ENCODE measurements at regions not wholly inside any gene's neighbourhood (a gene's known extent, or its start where the extent isn't known, plus 50 kb on each side); places are given as distances from the start of the nearest gene placed in this dataset.
"Not testable (repeated sequence)": the region's sequence is repeated elsewhere in the genome, so short reads cannot be mapped to it uniquely, and the experiment has no call there.

GRCh38 chr11:116360221-116360941 is 412.4 kb downstream of the BUD13 start:
- no peak for DNase-seq

DNA sequence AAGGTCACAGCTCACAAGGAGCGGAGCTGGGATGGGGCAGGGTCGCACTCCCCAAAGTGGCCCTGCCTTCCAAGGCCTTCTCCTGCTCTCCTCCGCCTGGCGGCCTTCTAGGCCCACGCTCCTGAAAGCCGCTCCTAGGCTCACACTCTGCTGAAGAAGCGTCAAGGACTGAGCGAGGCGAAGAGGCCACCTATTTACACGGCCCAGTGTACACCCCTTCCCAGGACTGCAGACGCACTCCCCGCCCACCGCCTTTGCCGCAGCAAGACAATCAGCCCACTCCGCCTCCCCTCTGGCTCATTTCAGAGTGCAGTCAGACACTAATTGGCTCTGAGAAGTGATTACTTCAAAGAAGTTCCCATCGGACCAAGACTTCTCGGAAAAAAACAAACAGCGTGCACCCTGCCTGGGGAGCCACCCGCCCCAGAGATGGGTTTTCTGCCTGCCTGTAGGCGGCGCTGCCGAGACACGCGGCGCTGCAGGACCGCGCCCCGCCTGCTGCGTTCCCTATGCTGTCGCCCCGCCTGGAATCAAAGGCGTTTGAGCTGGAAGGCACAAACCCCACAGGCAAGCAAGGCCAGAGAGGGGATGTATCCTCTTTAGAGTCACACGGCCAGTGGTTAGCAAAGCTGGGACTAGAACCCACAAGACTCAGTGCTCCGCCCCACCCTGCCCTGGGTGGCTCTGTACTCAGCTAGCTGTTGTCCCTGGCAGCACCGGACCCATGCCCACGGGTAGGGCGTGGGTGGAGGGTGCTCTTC is 414.8 kb downstream of the BUD13 start:
- no peak for DNase-seq

DNA sequence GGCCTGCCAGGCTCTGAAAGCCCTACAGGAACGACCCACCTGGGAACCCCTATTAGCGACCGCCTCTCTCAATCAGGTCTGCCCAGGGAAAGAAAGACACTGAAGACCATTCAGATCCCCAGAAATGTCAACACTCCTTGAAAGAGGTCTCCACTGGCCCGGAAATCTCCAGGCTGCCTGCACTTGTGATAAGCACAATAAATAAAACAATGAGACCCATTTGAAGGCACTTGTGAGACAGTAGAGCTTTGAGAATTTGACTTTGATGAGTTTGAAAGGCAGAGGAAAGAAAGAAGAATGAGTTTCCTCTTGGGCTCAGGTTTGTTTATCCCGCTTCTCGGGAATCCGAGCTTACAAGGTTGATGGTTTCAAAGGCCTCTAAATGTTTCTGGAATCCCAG is 416.3 kb downstream of the BUD13 start:
- no peak for DNase-seq

GRCh38 chr11:116355104-116355503 is 417.7 kb downstream of the BUD13 start:
- DNase-seq = no peak

DNA sequence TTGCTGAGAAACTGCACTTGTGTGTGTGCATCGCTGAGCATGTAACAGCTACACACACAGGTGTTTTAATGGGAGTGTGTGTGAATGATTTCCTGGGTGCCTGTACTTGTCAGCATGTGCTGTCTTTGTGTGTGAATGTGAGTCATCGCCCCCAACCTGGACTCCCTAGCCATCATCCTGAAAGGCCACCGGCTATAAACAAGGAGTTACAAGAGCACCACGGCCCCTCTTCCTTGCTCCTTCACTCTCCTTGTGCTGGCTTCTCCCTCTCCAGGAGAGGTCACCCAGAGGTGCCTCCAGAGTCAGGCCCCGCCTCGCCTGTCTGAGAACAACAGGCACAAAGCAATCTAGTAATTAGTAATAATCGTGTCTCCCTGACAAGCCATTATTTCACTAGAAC is 419.2 kb downstream of the BUD13 start:
- no peak for DNase-seq

- no peak for DNase-seq
Observed at GRCh38 chr11:116352881-116353280, 419.9 kb downstream of the BUD13 start.

DNA sequence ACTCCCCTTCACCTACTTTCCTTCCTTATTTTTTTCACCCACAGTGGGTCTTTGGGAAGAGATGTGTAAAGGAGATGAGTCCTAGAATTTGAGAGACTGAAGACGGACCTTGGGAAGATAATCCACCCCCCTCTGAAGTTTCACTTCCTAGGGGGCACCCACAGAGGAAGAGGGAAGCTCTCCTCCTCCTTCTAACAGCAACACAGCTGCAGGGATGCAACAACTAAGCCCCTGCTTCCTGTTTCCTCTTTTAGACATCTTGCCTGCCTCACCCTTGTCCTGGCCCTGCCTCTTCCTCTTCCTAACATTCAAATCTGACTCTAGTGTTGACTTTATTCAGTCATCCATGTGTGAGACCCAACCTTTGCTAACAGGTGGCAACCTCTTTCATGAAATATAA is 424.6 kb downstream of the BUD13 start:
- no peak for DNase-seq

GRCh38 chr11:116345575-116345974 is 427.2 kb downstream of the BUD13 start:
- DNase-seq = no peak

GRCh38 chr11:116344601-116345000 is 428.2 kb downstream of the BUD13 start:
- DNase-seq = no peak

GRCh38 chr11:116343270-116343669 is 429.5 kb downstream of the BUD13 start:
- DNase-seq = no peak

GRCh38 chr11:116342148-116342547 is 430.6 kb downstream of the BUD13 start:
- no peak for DNase-seq

DNA sequence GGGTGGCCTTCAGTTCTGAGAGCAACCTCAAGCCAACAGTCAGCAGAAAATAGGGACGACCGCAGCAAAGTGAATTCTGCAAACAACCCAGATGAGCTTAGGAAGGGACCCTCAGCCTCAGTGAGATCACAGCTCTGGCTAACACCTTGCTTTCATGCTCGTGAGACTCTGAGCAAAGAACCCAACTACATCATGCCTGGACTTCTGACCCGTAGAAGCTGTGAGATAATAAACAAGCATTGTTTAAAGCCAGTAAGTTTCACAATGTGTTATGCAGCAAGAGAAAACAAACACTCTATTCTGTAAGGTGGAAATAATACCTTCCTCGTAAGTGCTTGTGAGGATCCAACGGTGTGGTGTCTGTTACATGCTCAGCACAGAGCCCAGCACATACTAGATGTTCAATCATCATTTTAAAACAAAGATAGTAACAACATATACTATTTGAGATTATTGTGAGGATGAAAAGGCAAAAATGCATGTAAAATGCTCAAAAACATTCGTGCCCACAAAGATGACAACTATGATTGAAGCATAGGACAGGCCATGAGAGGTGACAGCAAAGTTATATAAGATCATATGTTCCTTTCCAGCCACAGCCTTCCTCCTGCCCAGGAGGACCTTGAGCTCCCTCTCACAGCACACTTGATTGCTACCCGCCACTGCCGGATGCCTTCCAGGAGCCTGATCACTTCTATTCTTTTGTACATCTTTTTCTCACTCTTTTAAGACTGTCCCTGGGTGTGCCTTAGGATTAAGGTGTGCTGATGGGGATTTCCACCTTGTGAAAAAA is 433.3 kb downstream of the BUD13 start:
- DNase-seq = no peak

DNA sequence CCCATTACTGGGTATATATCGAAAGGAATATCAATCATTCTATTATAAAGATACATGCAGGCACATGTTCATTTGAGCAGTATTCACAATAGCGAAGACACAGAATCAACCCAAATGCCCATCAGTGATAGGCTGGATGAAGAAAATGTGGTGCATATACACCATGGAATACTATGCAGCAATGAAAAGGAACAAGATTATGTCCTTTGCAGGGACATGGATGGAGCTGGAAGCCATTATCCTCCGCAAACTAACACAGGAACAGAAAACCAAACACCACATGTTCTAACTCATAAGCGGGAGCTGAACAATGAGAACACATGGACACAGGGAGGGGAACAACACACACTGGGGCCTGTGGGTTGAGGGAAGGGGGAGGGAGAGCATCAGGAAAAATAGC is 434.3 kb downstream of the BUD13 start:
- DNase-seq = not testable (repeated sequence)

GRCh38 chr11:116336540-116336939 is 436.2 kb downstream of the BUD13 start:
- DNase-seq = no peak

DNA sequence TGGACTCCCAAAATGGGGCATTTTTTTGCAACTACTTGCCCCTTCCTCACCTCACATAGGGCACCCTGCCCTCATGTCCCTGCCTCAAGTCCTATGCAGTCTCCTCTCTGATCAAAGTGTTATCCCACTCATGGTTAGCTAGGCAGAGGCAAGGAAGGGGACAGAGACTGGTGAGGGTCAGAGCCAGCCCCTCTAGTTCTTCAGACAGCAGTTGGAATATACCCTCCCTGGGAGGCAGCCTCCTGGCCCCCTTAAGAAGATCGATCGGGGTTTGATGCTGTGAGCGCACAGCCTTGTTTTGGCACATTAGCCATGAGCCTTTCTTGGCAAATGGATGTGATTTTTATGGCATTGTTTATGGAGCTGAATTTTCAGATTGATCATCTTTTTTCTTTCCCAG is 436.9 kb downstream of the BUD13 start:
- DNase-seq = no peak

GRCh38 chr11:116335078-116335477 is 437.7 kb downstream of the BUD13 start:
- DNase-seq = no peak

DNA sequence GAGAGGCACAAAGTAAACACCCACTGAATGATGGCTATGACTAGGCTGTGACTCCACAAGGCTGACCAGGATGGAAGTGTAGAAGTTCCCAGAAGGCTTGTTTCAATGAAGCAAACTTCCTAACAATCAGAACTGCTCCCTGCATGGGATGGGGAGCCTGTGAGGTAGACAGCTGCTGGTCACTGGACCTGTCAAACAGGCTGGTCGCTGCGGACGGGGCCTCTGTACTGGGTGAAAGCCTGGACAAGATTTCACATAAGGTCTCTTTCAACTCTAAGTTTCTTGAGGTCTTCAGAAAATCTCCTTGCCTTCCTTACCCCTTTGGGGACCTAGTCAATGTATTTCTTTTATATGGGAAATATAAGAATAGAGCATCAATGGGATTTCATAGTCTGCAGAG is 438.2 kb downstream of the BUD13 start:
- DNase-seq = no peak

DNA sequence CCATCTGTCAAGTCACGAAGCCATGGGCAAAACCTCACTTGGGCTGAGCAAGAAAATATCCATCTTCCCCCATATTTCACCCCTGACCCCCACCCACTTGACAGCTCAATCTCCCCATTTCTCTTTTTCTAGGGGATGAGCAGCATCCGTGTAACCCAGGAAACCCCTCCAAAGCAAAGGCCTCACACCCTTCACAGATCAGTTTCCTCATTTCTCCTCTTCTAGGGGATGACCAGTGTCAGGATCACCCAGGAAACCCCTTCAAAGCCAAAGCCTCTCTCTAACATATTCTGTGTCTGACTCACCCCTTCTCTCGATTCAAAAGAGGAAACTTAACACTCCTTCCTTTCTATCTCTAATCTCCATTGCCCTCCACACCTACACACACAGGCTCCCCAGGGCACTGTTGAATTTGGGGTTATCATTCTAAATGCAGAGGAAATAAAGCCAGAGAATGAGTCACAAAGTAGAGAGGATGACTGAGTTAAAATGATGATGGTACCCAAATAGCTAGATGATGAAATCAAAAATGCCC is 439.7 kb downstream of the BUD13 start:
- DNase-seq = no peak

- no peak for DNase-seq
Observed at GRCh38 chr11:116332391-116332790, 440.4 kb downstream of the BUD13 start.

- DNase-seq = no peak
Observed at GRCh38 chr11:116331381-116331780, 441.4 kb downstream of the BUD13 start.

DNA sequence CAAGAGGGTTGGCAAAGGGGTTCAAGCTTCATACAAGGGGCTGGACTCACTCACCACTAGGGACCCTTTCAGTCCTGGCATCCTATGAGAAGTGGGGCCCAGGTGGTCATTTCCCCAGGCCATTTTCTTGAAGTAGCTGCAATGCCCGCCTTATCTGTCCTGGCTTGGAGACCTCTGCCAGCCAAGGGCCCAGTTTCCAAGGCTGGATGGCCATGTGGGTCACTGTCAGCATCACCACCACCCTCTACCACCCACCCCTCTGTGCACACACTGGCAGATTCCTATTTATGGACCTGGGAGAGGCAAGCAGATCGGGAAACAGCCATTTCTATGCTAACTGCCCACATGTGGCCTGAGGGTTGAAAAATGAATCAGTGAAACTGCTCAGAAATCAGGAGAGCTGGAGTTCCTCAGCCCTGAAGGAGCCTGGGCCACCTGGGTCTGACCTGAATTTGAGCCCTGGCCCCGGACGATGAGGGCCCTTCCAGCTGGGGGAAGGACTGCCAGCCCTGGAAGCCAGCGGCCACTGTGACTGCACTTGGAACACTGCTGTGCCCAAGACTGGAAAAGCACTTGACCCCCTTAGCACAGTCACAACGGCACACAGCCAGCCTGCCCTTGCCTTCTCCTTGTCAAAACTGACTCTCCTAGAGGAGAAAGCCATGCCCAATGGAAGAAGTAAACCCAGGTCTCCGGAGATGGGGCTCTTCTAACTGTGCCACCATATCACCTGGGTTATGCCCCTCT is 442.2 kb downstream of the BUD13 start:
- no peak for DNase-seq

DNA sequence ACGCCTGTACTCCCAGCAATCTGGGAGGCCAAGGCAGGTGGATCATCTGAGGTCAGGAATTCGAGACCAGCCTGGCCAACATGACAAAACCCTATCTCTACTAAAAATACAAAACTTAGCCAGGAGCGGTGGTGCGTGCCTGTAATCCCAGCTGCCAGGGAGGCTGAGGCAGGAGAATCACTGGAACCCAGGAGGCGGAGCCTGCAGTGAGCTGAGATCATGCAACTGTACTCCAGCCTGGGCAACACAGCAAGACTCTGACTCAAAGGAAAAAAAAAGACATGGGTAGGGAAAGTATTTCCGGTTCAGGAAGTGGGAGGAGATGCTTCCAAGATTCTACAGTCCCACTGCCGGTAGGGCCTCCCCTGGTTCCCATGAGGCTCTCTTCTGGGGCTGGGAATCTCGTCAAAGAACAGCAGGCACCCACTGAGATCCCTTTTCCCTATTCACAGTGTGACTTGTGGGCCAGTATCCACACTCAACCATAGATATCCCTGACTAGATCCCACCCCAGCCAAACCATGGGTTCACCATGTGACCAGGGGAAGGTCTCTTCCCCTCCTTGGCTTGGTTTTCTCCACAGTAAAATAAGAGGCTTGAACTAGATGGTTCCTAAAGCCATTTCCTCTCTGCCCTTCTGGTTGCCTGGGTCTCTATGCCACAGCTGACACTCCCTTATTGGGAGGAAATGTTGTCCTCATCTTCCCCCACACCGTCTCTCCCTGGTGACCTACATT is 443.3 kb downstream of the BUD13 start:
- DNase-seq = no peak

All from stimulated activated CD4-positive, alpha-beta T cell treated with anti-CD3 and anti-CD28 coated beads, Interleukin-1b, Interleukin-23, amount 100 ng/mL, for 48 hours (primary cell).